ENCODE measurements at regions not wholly inside any gene's neighbourhood (a gene's known extent, or its start where the extent isn't known, plus 50 kb on each side); places are given as distances from the start of the nearest gene placed in this dataset.

DNA sequence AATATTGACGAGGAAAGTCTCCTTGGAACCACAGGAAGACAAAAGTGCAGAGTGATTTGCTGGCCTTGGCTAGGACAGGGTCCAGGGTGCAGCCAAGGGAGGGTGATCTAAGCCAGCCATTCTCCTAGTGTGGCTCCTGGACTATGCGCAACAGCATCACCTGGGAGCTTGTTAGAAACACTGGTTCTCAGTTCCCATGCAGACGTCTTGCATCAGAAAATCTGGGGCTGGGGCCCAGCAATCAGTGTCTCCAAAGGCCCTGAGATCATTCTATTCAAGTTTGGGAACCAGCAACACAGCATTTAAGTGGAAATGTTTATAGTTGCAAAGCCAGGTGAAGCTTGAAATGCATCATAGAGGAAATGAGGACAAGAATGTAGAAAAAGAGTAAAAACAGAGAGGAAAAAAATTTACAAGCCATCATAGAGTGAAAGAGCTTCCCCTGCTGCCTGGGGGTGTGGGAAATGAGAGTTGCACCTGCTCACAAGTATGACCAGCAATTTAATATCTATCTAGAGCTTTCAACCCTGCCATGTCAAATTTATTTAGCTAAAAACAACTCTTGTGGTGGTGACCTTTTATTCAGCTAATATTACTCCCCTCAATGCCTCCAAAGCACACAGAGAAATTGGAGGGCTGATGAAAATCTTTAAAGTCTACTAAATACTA, 54.4 kb upstream of the SEC11C start:
- Histone ChIP-seq H3K9me3 (no peaks in the 10 kb centered on the region), H3K4me1 (ENCODE audit: control insufficient read depth in 1 of 2, extremely low read depth in 1 of 2, insufficient read depth in 2 of 2, low read length in 2 of 2) (peaks cover 0 to 11% of the 10 kb centered on the region in 2 experiments), H3K27me3 (replicated peaks in 1 of 2; ENCODE audit: control insufficient read depth in 2 of 2, extremely low read depth in 1 of 2, insufficient read depth in 2 of 2, low read length in 1 of 2) (peaks cover 0 to 39% of the 10 kb centered on the region in 2 experiments), H3K27ac (ENCODE audit: low read length) (no peak overlapping the region), H3K36me3 (ENCODE audit: control insufficient read depth in 2 of 2, extremely low read depth in 1 of 2, insufficient read depth in 1 of 2, low read length in 1 of 2) (no peaks in the 10 kb centered on the region), H3K4me3 (ENCODE audit: control insufficient read depth in 1 of 2, extremely low read depth in 1 of 2, low read length in 1 of 2) (no peak overlapping the region)
- ChIA-PET CTCF (interaction anchor here (0.6 to 1.6 kb wide), 4 partner anchors 14 to 861 kb away, joined by 3 to 7 read pairs (median 5); no protein-coding TSS in a partner anchor), POLR2A (no interaction called here)
- Mint-ChIP-seq H3K36me3 (no peaks in the 10 kb centered on the region), H3K9me3 (no peaks in the 10 kb centered on the region), H3K4me1 (peaks cover 16 to 19% (median 16%) of the 10 kb centered on the region in 3 donors), H3K27me3 (peaks cover 19 to 20% of the 10 kb centered on the region in 2 donors), H3K4me3 (no peak overlapping the region), H3K27ac (no peak overlapping the region)
- ATAC-seq (replicated peaks in 1 of 4) (no peak), DNase-seq (no peak)
- 88% methylated on average over 2 of the region's 3 CpGs for WGBS (ENCODE audit: insufficient coverage)

DNA sequence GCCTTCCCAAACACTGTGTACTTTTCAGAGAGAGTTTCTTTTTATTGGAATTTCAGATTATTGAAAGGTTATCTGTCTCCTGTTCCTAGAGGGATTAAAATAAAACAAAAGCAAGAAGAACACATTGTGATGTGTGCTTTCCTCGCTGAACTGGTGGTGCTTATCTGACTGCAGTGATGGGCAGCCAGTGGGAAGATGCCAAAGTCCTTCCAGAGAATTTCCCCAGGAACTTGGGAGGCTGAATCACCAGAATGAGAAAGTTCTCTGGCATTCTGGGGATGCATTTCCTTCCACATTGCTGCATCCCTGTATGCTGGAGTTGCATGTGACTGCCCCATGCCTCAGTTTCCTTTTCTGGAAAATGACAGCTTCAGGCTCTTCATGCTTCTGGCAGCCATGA, 53.9 kb upstream of the SEC11C start:
- Histone ChIP-seq H3K4me1 (ENCODE audit: control insufficient read depth in 1 of 2, extremely low read depth in 1 of 2, insufficient read depth in 2 of 2, low read length in 2 of 2) (peaks cover 0 to 11% of the 10 kb centered on the region in 2 experiments), H3K9me3 (no peaks in the 10 kb centered on the region), H3K27ac (ENCODE audit: low read length) (no peak overlapping the region), H3K27me3 (replicated peaks in 1 of 2; ENCODE audit: control insufficient read depth in 2 of 2, extremely low read depth in 1 of 2, insufficient read depth in 2 of 2, low read length in 1 of 2) (peaks cover 0 to 42% of the 10 kb centered on the region in 2 experiments), H3K36me3 (ENCODE audit: control insufficient read depth in 2 of 2, extremely low read depth in 1 of 2, insufficient read depth in 1 of 2, low read length in 1 of 2) (no peaks in the 10 kb centered on the region), H3K4me3 (ENCODE audit: control insufficient read depth in 1 of 2, extremely low read depth in 1 of 2, low read length in 1 of 2) (no peak overlapping the region)
- DNase-seq: no peak
- ChIA-PET POLR2A (no interaction called here), CTCF (interaction anchor here (1.2 to 1.6 kb wide), 2 partner anchors 15 kb away, joined by 4 to 7 read pairs; no protein-coding TSS in a partner anchor)
- Mint-ChIP-seq H3K36me3 (no peaks in the 10 kb centered on the region), H3K9me3 (no peaks in the 10 kb centered on the region), H3K4me3 (no peak overlapping the region), H3K27me3 (peaks cover 20 to 22% of the 10 kb centered on the region in 2 donors), H3K4me1 (peaks cover 16 to 19% (median 16%) of the 10 kb centered on the region in 3 donors), H3K27ac (no peak overlapping the region)
- WGBS (ENCODE audit: insufficient coverage): 63% methylated on average over 1 of the region's 1 CpG
- no peak for ATAC-seq (replicated peaks in 1 of 4)

DNA sequence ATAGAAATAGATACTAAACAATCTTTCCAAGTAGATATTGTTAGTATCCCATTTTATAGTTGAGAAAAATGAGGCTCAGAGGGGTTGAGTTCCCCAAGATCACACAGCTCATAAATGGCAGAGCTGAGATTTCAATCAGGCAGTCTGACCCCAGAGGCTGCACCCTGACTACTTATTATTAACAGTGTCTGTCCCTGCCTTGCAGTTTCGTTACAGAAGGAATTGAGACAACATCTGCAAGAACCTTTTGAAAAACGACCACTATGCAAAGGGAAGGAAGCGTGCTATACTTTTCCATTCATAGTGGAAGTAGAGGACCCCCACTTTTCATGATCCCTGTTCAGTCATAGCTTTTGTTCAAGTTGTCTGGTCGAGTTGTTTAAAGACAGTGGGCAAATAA, 53.2 kb upstream of the SEC11C start:
- Histone ChIP-seq H3K4me1 (ENCODE audit: control insufficient read depth in 1 of 2, extremely low read depth in 1 of 2, insufficient read depth in 2 of 2, low read length in 2 of 2) (peaks cover 0 to 11% of the 10 kb centered on the region in 2 experiments), H3K36me3 (ENCODE audit: control insufficient read depth in 2 of 2, extremely low read depth in 1 of 2, insufficient read depth in 1 of 2, low read length in 1 of 2) (no peaks in the 10 kb centered on the region), H3K27ac (ENCODE audit: low read length) (no peak overlapping the region), H3K4me3 (ENCODE audit: control insufficient read depth in 1 of 2, extremely low read depth in 1 of 2, low read length in 1 of 2) (no peak overlapping the region), H3K9me3 (no peaks in the 10 kb centered on the region), H3K27me3 (replicated peaks in 1 of 2; ENCODE audit: control insufficient read depth in 2 of 2, extremely low read depth in 1 of 2, insufficient read depth in 2 of 2, low read length in 1 of 2) (peaks cover 0 to 45% of the 10 kb centered on the region in 2 experiments)
- Mint-ChIP-seq H3K4me1 (peaks cover 16 to 19% (median 16%) of the 10 kb centered on the region in 3 donors), H3K36me3 (no peaks in the 10 kb centered on the region), H3K27me3 (peaks cover 18% of the 10 kb centered on the region in 2 donors), H3K27ac (no peak overlapping the region), H3K9me3 (no peaks in the 10 kb centered on the region), H3K4me3 (no peak overlapping the region)
- WGBS (ENCODE audit: insufficient coverage): no CpG with 5 or more reads among the region's 4 CpGs
- no peak for DNase-seq
- ChIA-PET POLR2A (no interaction called here), CTCF (interaction anchor here (1.2 to 1.6 kb wide), 2 partner anchors 15 kb away, joined by 4 to 7 read pairs; no protein-coding TSS in a partner anchor)
- ATAC-seq (replicated peaks in 1 of 4): no peak

DNA sequence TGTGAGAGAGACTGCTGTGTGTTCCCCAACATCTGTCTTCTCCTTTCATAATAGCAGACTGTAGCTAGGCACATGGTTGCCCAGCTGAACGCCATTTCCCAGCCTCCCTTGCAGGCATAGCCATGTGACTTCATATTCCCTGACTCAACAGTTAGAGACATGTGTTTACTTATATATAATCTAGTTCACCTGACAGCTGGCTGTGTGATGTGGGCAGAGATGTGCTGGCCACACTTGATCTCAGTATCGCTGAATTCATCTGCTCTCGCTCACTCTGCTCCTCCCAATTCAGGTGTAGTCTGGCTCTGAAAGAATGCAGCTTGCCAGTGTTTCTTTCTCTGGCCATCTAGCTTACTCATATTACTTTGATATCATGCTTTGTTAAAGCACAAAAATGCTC, 52.3 kb upstream of the SEC11C start:
- Mint-ChIP-seq H3K27me3 (peaks cover 16 to 18% of the 10 kb centered on the region in 2 donors), H3K4me3 (no peak overlapping the region), H3K4me1 (peaks cover 16 to 19% (median 16%) of the 10 kb centered on the region in 3 donors), H3K9me3 (no peaks in the 10 kb centered on the region), H3K36me3 (no peaks in the 10 kb centered on the region), H3K27ac (no peak overlapping the region)
- Histone ChIP-seq H3K4me3 (ENCODE audit: control insufficient read depth in 1 of 2, extremely low read depth in 1 of 2, low read length in 1 of 2) (no peak overlapping the region), H3K27me3 (replicated peaks in 1 of 2; ENCODE audit: control insufficient read depth in 2 of 2, extremely low read depth in 1 of 2, insufficient read depth in 2 of 2, low read length in 1 of 2) (peaks cover 0 to 41% of the 10 kb centered on the region in 2 experiments), H3K27ac (ENCODE audit: low read length) (no peak overlapping the region), H3K4me1 (ENCODE audit: control insufficient read depth in 1 of 2, extremely low read depth in 1 of 2, insufficient read depth in 2 of 2, low read length in 2 of 2) (peaks cover 0 to 11% of the 10 kb centered on the region in 2 experiments), H3K9me3 (no peaks in the 10 kb centered on the region), H3K36me3 (ENCODE audit: control insufficient read depth in 2 of 2, extremely low read depth in 1 of 2, insufficient read depth in 1 of 2, low read length in 1 of 2) (no peaks in the 10 kb centered on the region)
- WGBS (ENCODE audit: insufficient coverage): 20% methylated on average over 2 of the region's 3 CpGs
- peak; percentile 63 to 90 (median 74) for ATAC-seq (replicated peaks in 1 of 4)
- DNase-seq: peak in 22 of 35 experiments; percentile 2 to 39 (median 11)
- ChIA-PET CTCF (interaction anchor here in 1 of 2 donors (0.5 kb wide), 1 partner anchor 19 kb away, joined by 3 read pairs; no protein-coding TSS in a partner anchor), POLR2A (no interaction called here)

Data from T-cell (primary cell).